Fibroblast of lung (primary cell): ENCODE measurements at regions not wholly inside any gene's neighbourhood (a gene's known extent, or its start where the extent isn't known, plus 50 kb on each side); places are given as distances from the start of the nearest gene placed in this dataset.

Experiments used
- DNase-seq, 2 donors: peaks; one replicate each; pipeline versions ENCODE4 v3.0.0 to v3.0.0-alpha.2; 2010; ENCODE audit warnings: low read depth in 2 of 2
- H2AFZ ChIP-seq: 2 replicates; pipeline ENCODE4 v1.5.1; 2012; ENCODE audit warnings: low read length, control low read depth, inconsistent platforms
- H3K27ac ChIP-seq: 2 replicates; pipeline ENCODE4 v1.5.1; 2011; ENCODE audit warnings: low read length, control low read depth; ENCODE audit not compliant: insufficient read depth
- H3K27me3 ChIP-seq: 2 replicates; pipeline ENCODE4 v1.5.1; 2011; ENCODE audit warnings: mild to moderate bottlenecking, low read length; ENCODE audit not compliant: control insufficient read depth, insufficient read depth
- H3K36me3 ChIP-seq: 2 replicates; pipeline ENCODE4 v1.5.1; 2011; ENCODE audit warnings: low read length; ENCODE audit not compliant: control insufficient read depth, insufficient read depth
- H3K4me1 ChIP-seq: 2 replicates; pipeline ENCODE4 v1.5.1; 2011; ENCODE audit warnings: low read length; ENCODE audit not compliant: control insufficient read depth, insufficient read depth; ENCODE audit errors: extremely low read depth
- H3K4me2 ChIP-seq: 2 replicates; pipeline ENCODE4 v1.5.1; 2011; ENCODE audit warnings: low read length, control low read depth; ENCODE audit not compliant: insufficient read depth; ENCODE audit errors: extremely low read depth
- H3K4me3 ChIP-seq, 4 experiments: fragments of 200-600 bp in 1 of 4; sonication (generic) in 1 of 4; replicated peaks in 1 of 4; 2 replicates each; pipeline ENCODE4 v1.5.1; 2011 to 2016; ENCODE audit warnings: low read length in 4 of 4, low read depth in 3 of 4, mild to moderate bottlenecking in 3 of 4, control low read depth in 2 of 4, inconsistent platforms in 1 of 4, mixed read lengths in 1 of 4; ENCODE audit not compliant: insufficient read depth in 1 of 4; ENCODE audit errors: control extremely low read depth in 1 of 4
- H3K79me2 ChIP-seq: 2 replicates; pipeline ENCODE4 v1.5.1; 2012; ENCODE audit warnings: mild to moderate bottlenecking, low read length, inconsistent platforms; ENCODE audit not compliant: control insufficient read depth, insufficient read depth
- H3K9ac ChIP-seq: 2 replicates; pipeline ENCODE4 v1.5.1; 2011; ENCODE audit warnings: mild to moderate bottlenecking, low read length, control low read depth; ENCODE audit not compliant: insufficient read depth
- H3K9me3 ChIP-seq: 2 replicates; pipeline ENCODE4 v1.5.1; 2012; ENCODE audit warnings: low read depth, low read length; ENCODE audit not compliant: control insufficient read depth, insufficient read depth
- H4K20me1 ChIP-seq: 2 replicates; pipeline ENCODE4 v1.5.1; 2011; ENCODE audit warnings: low read length; ENCODE audit not compliant: control insufficient read depth, insufficient read depth; ENCODE audit errors: extremely low read depth
- EZH2 ChIP-seq: IDR thresholded peaks from 2 replicates; pipeline ENCODE4 v1.5.1; 2012; ENCODE audit warnings: low read length, control low read depth, mild to moderate bottlenecking; ENCODE audit errors: missing control alignments
- TF ChIP-seq, protein P1 (sequence below), 2 donors: IDR thresholded peaks in 1 of 2; conservative IDR thresholded peaks in 1 of 2; 1 replicate in 1 of 2; 2 replicates in 1 of 2; pipeline ENCODE4 v1.5.1; 2011 to 2012; ENCODE audit warnings: low read length in 2 of 2, control low read depth in 1 of 2, inconsistent platforms in 1 of 2, low read depth in 1 of 2, mild to moderate bottlenecking in 1 of 2

DNA sequence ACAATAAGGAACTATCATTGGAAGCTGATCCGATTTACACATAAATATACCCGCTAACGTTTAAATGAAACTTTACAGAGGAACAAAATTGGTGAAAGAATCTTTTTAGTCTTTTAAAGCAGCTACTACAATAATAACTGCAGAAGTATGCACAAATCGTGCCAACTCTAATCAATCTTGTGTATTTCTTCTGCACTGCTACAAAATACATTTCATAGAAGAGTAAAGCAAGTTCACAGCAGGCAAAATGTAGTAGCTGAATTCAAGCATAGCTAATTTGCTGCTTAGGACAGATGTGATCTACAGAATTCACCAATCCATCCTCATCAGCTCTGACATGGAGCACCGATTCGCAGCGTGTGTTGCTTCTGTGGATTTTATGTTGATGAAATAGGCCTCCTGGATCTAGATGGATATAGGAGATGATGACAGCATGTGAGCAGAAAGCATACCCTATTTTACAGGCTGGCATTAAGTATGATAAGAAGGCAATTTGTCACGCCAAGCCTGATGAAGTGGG is 367.3 kb upstream of the FGF13 start:
- Histone ChIP-seq H3K79me2 (no peaks in the 10 kb centered on the region), H3K4me3 (no peak overlapping the region), H2AFZ (no peak overlapping the region), H3K4me2 (no peak overlapping the region), H3K27me3 (no peaks in the 10 kb centered on the region), H4K20me1 (no peaks in the 10 kb centered on the region), H3K9me3 (no peaks in the 10 kb centered on the region), H3K36me3 (no peaks in the 10 kb centered on the region), H3K27ac (no peak overlapping the region), H3K4me1 (no peaks in the 10 kb centered on the region), H3K9ac (no peak overlapping the region)
- TF ChIP-seq EZH2 = no peak
- TF ChIP-seq, protein P1, sequence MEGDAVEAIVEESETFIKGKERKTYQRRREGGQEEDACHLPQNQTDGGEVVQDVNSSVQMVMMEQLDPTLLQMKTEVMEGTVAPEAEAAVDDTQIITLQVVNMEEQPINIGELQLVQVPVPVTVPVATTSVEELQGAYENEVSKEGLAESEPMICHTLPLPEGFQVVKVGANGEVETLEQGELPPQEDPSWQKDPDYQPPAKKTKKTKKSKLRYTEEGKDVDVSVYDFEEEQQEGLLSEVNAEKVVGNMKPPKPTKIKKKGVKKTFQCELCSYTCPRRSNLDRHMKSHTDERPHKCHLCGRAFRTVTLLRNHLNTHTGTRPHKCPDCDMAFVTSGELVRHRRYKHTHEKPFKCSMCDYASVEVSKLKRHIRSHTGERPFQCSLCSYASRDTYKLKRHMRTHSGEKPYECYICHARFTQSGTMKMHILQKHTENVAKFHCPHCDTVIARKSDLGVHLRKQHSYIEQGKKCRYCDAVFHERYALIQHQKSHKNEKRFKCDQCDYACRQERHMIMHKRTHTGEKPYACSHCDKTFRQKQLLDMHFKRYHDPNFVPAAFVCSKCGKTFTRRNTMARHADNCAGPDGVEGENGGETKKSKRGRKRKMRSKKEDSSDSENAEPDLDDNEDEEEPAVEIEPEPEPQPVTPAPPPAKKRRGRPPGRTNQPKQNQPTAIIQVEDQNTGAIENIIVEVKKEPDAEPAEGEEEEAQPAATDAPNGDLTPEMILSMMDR (conservative IDR thresholded peaks at IDR 0.05 in 1 of 2, IDR thresholded peaks at IDR 0.05 in 1 of 2; ENCODE audit: low read depth in 1 of 2, low read length in 2 of 2) = no peak
- peak; percentile 12 to 61 for DNase-seq

DNA sequence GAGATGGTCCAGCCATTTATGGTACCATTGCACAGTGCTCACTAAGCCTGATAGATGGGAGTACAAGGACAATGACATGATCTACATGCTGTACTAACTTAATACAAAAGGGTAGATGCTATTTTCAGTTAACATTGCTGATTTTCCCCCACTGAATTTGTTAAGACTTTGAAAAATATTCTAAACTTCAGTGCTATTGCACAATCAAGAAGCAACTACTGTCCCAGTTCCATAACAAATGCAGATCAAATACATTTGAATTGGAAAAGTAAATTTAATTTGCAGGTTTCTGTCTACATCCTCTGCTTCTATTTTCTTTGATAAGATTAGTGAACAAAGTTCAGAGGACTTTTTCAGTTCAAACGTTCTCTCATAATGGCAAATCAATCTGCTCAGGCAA is 366.8 kb upstream of the FGF13 start:
- Histone ChIP-seq H3K27me3 (no peaks in the 10 kb centered on the region), H3K9me3 (no peaks in the 10 kb centered on the region), H3K4me2 (no peak overlapping the region), H3K27ac (no peak overlapping the region), H2AFZ (no peak overlapping the region), H3K79me2 (no peaks in the 10 kb centered on the region), H3K36me3 (no peaks in the 10 kb centered on the region), H3K4me1 (no peaks in the 10 kb centered on the region), H4K20me1 (no peaks in the 10 kb centered on the region), H3K4me3 (no peak overlapping the region), H3K9ac (no peak overlapping the region)
- DNase-seq = no peak
- TF ChIP-seq, protein P1 (conservative IDR thresholded peaks at IDR 0.05 in 1 of 2, IDR thresholded peaks at IDR 0.05 in 1 of 2; ENCODE audit: low read depth in 1 of 2, low read length in 2 of 2) = no peak
- no peak for TF ChIP-seq EZH2

DNA sequence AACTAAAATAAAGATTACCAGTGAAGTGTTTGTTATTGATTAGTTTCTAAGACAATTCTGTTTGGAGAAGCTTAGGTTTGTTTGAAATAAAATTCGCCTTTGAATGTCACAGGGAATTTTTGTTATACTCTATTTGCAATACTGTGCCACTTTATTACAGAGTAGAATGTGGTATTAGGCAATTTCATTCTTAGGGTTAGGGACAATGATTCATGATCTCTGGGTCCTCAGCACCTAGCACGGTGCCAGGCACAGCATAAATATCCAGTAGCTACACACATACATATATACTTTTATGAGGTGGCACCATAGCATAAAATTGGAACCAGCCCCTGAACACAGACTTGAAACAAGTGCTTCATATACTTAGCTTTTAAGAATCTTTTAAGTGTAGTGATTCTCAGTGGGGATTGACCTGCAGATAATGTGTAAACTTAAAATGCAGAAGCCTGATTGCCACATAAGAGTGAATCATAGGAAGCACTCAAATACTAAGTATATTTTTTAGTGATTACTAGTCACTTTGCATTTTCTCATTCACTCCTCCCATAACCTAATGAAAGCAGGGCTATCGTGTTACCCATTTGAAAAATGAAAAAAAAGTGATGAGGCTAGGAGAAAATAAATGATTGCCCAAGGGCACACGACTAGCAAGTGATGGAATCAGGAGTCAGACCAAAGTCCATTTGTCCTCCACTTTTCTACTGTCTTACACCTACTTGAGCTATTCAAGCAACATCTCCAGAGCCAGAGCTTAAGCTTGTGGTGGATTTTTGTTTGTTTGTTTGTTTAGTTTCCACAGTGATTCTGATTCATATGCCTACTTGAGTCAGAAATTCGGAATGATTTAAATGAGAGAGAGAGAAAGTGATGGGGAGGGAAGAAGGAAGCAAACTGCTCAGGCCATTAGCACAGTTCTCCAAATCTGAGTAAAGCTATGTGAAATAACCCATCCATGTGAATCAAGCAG is 366.0 kb upstream of the FGF13 start:
- Histone ChIP-seq H3K36me3 (no peaks in the 10 kb centered on the region), H3K9ac (no peak overlapping the region), H3K4me1 (no peaks in the 10 kb centered on the region), H3K9me3 (no peaks in the 10 kb centered on the region), H4K20me1 (no peaks in the 10 kb centered on the region), H3K27me3 (no peaks in the 10 kb centered on the region), H2AFZ (no peak overlapping the region), H3K27ac (peak overlapping the region; percentile 61), H3K79me2 (no peaks in the 10 kb centered on the region), H3K4me3 (no peak overlapping the region), H3K4me2 (peak overlapping the region; percentile 23)
- peak; percentile 50 to 79 for DNase-seq
- TF ChIP-seq EZH2 = no peak
- TF ChIP-seq, protein P1 (conservative IDR thresholded peaks at IDR 0.05 in 1 of 2, IDR thresholded peaks at IDR 0.05 in 1 of 2; ENCODE audit: low read depth in 1 of 2, low read length in 2 of 2) = no peak
